Stimulated activated CD8-positive, alpha-beta memory T cell treated with anti-CD3 and anti-CD28 coated beads, Interleukin-15, amount 100 ng/mL, for 24 hours (primary cell): ENCODE measurements at regions not wholly inside any gene's neighbourhood (a gene's known extent, or its start where the extent isn't known, plus 50 kb on each side); places are given as distances from the start of the nearest gene placed in this dataset.

ENCODE experiments used
- DNase-seq: peaks from one replicate; pipeline ENCODE4 v3.0.0-alpha.2; 2020; ENCODE audit warnings: low read depth

- DNase-seq, result no peak
These were observed 246.8 kb upstream of the TOPAZ1 start for GRCh38 chr3:43994657-43995546.

GRCh38 chr3:43995547-43996378 is 245.9 kb upstream of the TOPAZ1 start:
- DNase-seq, result no peak

- DNase-seq, result no peak
These were observed 245.0 kb upstream of the TOPAZ1 start for GRCh38 chr3:43996379-43997301.

GRCh38 chr3:43997316-43997715 is 244.4 kb upstream of the TOPAZ1 start:
- DNase-seq, result no peak

GRCh38 chr3:43997788-43998369 is 243.8 kb upstream of the TOPAZ1 start:
- DNase-seq, result no peak

GRCh38 chr3:43998370-43998835 is 243.3 kb upstream of the TOPAZ1 start:
- no peak for DNase-seq

- DNase-seq, result no peak
These were observed 242.6 kb upstream of the TOPAZ1 start for GRCh38 chr3:43998836-43999727.

- no peak for DNase-seq
These were observed 241.9 kb upstream of the TOPAZ1 start for GRCh38 chr3:43999728-44000319.

GRCh38 chr3:44000586-44000985 is 241.1 kb upstream of the TOPAZ1 start:
- no peak for DNase-seq

GRCh38 chr3:44001072-44001471 is 240.6 kb upstream of the TOPAZ1 start:
- no peak for DNase-seq

GRCh38 chr3:44003801-44004200 is 237.9 kb upstream of the TOPAZ1 start:
- no peak for DNase-seq

GRCh38 chr3:44011680-44012079 is 230.0 kb upstream of the TOPAZ1 start:
- DNase-seq, result no peak

- no peak for DNase-seq
These were observed 229.4 kb upstream of the TOPAZ1 start for GRCh38 chr3:44012160-44012899.

- no peak for DNase-seq
These were observed 227.7 kb upstream of the TOPAZ1 start for GRCh38 chr3:44013967-44014366.

- no peak for DNase-seq
These were observed 226.5 kb upstream of the TOPAZ1 start for GRCh38 chr3:44015170-44015569.

- DNase-seq, result no peak
These were observed 224.9 kb upstream of the TOPAZ1 start for GRCh38 chr3:44016818-44017217.

GRCh38 chr3:44018926-44019325 is 222.8 kb upstream of the TOPAZ1 start:
- DNase-seq, result no peak

- DNase-seq, result no peak
These were observed 221.9 kb upstream of the TOPAZ1 start for GRCh38 chr3:44019736-44020135.

GRCh38 chr3:44020143-44020542 is 221.5 kb upstream of the TOPAZ1 start:
- no peak for DNase-seq
